Frontal cortex (tissue), 3 donors: ENCODE measurements at regions not wholly inside any gene's neighbourhood (a gene's known extent, or its start where the extent isn't known, plus 50 kb on each side); places are given as distances from the start of the nearest gene placed in this dataset.

Experiments used
- DNase-seq, 2 donors: peaks; one replicate each; pipeline ENCODE4 v3.0.0; 2012; ENCODE audit warnings: low spot score in 2 of 2
- FAIRE-seq: peaks from 2 replicates; lab custom pipeline; 2012; peaks lifted over from hg19 to GRCh38; lab: Jason Lieb, UNC
- donor health status: control.
- donor health status: control.
- donor health status: control.

- DNase-seq (no peak), FAIRE-seq (no peak)
Observed at GRCh38 chr7:35508623-35509400, 186.1 kb downstream of the HERPUD2 start.

GRCh38 chr7:35505066-35505465 lies 189.9 kb downstream of the HERPUD2 start:
- no peak for DNase-seq
- FAIRE-seq = no peak

GRCh38 chr7:35504365-35504764 lies 190.6 kb downstream of the HERPUD2 start:
- FAIRE-seq (no peak), DNase-seq (no peak)

GRCh38 chr7:35501681-35502080 lies 193.3 kb downstream of the HERPUD2 start:
- FAIRE-seq (no peak), DNase-seq (no peak)

GRCh38 chr7:35499226-35499625 lies 195.7 kb downstream of the HERPUD2 start:
- DNase-seq = no peak
- no peak for FAIRE-seq

- FAIRE-seq = no peak
- no peak for DNase-seq
Observed at GRCh38 chr7:35498416-35498815, 196.5 kb downstream of the HERPUD2 start.

- DNase-seq = no peak
- no peak for FAIRE-seq
Observed at GRCh38 chr7:35495844-35496243, 199.1 kb downstream of the HERPUD2 start.

GRCh38 chr7:35495377-35495776 lies 199.6 kb downstream of the HERPUD2 start:
- no peak for FAIRE-seq
- no peak for DNase-seq

GRCh38 chr7:35494407-35494806 lies 200.5 kb downstream of the HERPUD2 start:
- no peak for DNase-seq
- no peak for FAIRE-seq

- DNase-seq (no peak), FAIRE-seq (no peak)
Observed at GRCh38 chr7:35492451-35493175, 202.3 kb downstream of the HERPUD2 start.

GRCh38 chr7:35491233-35491632 lies 203.7 kb downstream of the HERPUD2 start:
- no peak for FAIRE-seq
- no peak for DNase-seq

GRCh38 chr7:35487841-35488240 lies 207.1 kb downstream of the HERPUD2 start:
- no peak for FAIRE-seq
- no peak for DNase-seq

GRCh38 chr7:35487402-35487801 lies 207.5 kb downstream of the HERPUD2 start:
- FAIRE-seq (no peak), DNase-seq (no peak)

GRCh38 chr7:35485436-35485835 lies 209.5 kb downstream of the HERPUD2 start:
- DNase-seq = no peak
- no peak for FAIRE-seq

GRCh38 chr7:35483568-35483967 lies 211.4 kb downstream of the HERPUD2 start:
- FAIRE-seq (no peak), DNase-seq (no peak)

GRCh38 chr7:35482231-35482630 lies 212.7 kb downstream of the HERPUD2 start:
- FAIRE-seq = no peak

GRCh38 chr7:35480806-35481205 lies 214.1 kb downstream of the HERPUD2 start:
- no peak for FAIRE-seq
- no peak for DNase-seq

More at GRCh38 chr7:35482231-35482630, 212.7 kb downstream of the HERPUD2 start:
- DNase-seq = no peak

- FAIRE-seq = no peak
- DNase-seq = no peak
Observed at GRCh38 chr7:35477609-35478008, 217.3 kb downstream of the HERPUD2 start.

GRCh38 chr7:35474100-35474499 lies 220.2 kb upstream of the TBX20 start:
- no peak for FAIRE-seq
- no peak for DNase-seq

GRCh38 chr7:35468606-35469005 lies 214.7 kb upstream of the TBX20 start:
- FAIRE-seq (no peak), DNase-seq (no peak)

GRCh38 chr7:35467456-35467978 lies 213.6 kb upstream of the TBX20 start:
- DNase-seq (no peak), FAIRE-seq (no peak)
